GM12875 (cell line): ENCODE measurements at regions not wholly inside any gene's neighbourhood (a gene's known extent, or its start where the extent isn't known, plus 50 kb on each side); places are given as distances from the start of the nearest gene placed in this dataset.

Experiments used
- H3K4me3 ChIP-seq: one replicate; pipeline ENCODE4 v1.5.1; 2011; ENCODE audit warnings: low read depth, low read length, control low read depth
- CTCF ChIP-seq: IDR thresholded peaks from 2 replicates; pipeline ENCODE4 v1.5.1; 2011; ENCODE audit warnings: low read depth, mild to moderate bottlenecking, control low read depth, inconsistent platforms, low read length, moderate library complexity, borderline replicate concordance; ENCODE audit not compliant: insufficient read depth

GRCh38 chr1:99361406-99361805, 97.1 kb downstream of the PLPPR4 start:
- H3K4me3 ChIP-seq: no peak overlapping the region
- TF ChIP-seq CTCF: no peak

DNA sequence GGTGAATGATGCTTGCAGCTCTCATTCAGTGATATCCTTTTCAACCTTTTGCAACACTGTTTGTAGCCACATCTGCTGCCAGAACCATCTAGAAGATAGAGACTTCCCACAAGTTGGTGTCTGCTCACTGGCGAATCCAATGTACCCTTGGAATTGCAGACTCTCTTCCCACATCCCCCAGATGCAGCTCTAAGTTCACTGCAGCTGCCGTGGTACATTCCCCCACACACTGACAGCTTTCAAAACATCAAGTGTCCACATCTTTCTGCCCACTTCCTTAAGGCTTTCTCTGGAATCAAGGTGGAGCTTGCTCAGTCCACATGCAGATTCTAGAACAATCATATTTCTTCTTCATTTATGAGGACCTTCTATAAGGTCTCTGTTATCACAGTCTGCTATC, 99.2 kb downstream of the PLPPR4 start:
- TF ChIP-seq CTCF: no peak
- no peak overlapping the region for H3K4me3 ChIP-seq

DNA sequence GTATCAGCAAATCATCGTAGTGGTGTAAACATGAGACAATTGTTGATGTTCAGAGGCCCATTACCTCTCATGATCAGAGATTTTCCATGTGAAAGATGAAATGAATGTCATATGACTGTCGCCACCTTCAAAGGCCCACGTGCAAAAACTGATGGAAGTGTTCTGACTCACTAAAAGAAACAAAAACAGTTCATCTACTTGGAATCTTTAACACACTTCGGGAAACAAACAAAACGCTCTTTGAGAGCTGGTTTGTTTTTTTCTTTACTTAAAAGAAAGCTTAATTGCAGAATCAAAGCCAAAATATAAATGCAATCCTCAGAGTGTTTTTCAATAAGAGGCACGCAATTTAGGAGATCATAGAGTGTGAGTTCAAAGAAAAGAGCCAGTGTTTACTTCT, 100.8 kb downstream of the PLPPR4 start:
- H3K4me3 ChIP-seq: no peak overlapping the region
- no peak for TF ChIP-seq CTCF

- no peak for TF ChIP-seq CTCF
Observed at GRCh38 chr1:99365545-99365944, 101.3 kb downstream of the PLPPR4 start.

DNA sequence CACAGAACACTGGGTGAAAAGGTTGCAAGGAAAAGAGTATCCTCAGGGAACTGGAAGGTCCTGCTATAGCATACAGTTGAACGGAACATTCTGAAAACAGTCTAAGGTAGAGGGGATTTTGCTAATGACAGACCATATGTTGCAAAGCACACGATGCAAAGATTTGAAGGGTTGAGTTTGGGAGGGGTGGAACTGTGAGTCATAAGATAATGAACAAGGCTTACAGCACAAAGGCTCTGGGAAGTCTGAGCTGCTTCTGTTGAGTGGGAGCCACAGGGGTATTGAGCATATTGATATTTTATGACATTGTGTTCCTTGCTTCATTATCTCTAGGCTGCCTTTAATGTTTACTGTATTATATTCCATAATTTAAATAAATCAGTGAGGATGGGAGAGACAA, 104.9 kb downstream of the PLPPR4 start:
- H3K4me3 ChIP-seq: no peak overlapping the region
- TF ChIP-seq CTCF: no peak

More at GRCh38 chr1:99365545-99365944, 101.3 kb downstream of the PLPPR4 start:
- H3K4me3 ChIP-seq: no peak overlapping the region

DNA sequence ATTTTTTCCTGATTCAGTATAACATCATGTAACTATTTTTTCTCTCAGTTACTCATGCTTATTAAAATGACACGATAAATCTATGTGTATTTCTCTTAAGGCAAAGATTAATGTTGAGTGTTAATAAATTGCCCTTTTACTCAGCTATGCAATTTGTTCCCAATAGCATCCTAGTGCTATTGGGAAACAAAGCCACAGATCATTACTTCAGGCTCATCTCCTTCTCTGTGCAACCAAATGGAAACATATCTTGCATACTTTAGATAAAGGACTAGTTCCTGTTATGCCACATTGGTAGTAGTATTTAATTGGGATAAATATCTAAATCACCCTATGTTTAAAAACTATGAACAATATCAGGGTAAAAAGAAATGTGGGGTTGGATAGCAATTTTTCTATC, 106.2 kb downstream of the PLPPR4 start:
- H3K4me3 ChIP-seq: no peak overlapping the region
- no peak for TF ChIP-seq CTCF

DNA sequence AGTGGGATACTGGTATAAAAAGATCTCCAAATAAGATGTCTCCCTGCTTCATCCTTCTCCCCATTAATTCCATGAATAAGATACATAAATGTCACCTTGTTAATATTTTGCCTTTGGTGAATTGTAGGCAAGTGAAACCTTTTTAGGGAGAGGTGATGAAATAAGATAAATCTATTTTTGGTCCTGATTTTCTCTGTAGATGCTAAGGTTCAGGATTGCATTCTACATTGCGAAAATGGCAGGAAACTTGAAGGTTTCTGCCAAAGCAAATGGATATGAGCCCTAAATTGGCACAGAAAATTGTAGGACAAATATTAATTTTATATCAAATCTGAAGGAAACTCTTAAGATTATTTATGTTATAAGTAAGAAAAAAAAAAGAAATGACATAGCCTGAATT, 107.1 kb downstream of the PLPPR4 start:
- no peak overlapping the region for H3K4me3 ChIP-seq
- no peak for TF ChIP-seq CTCF
